ENCODE measurements at regions not wholly inside any gene's neighbourhood (a gene's known extent, or its start where the extent isn't known, plus 50 kb on each side); places are given as distances from the start of the nearest gene placed in this dataset.

- TF ChIP-seq POLR2A (IDR thresholded peaks at IDR 0.05) = no peak
- TF ChIP-seq CTCF (IDR thresholded peaks at IDR 0.05) = no peak
- no peak for TF ChIP-seq EP300 (IDR thresholded peaks at IDR 0.05)
Measured at GRCh38 chr13:99884913-99885312, 86.7 kb downstream of the ZIC5 start.
